HuH-7.5 (cell line): ENCODE measurements at regions not wholly inside any gene's neighbourhood (a gene's known extent, or its start where the extent isn't known, plus 50 kb on each side); places are given as distances from the start of the nearest gene placed in this dataset.
"Not testable (repeated sequence)": the region's sequence is repeated elsewhere in the genome, so short reads cannot be mapped to it uniquely, and the experiment has no call there.

Experiments used
- DNase-seq: peaks from one replicate; pipeline ENCODE4 v3.0.0; 2011; ENCODE audit warnings: low spot score

DNA sequence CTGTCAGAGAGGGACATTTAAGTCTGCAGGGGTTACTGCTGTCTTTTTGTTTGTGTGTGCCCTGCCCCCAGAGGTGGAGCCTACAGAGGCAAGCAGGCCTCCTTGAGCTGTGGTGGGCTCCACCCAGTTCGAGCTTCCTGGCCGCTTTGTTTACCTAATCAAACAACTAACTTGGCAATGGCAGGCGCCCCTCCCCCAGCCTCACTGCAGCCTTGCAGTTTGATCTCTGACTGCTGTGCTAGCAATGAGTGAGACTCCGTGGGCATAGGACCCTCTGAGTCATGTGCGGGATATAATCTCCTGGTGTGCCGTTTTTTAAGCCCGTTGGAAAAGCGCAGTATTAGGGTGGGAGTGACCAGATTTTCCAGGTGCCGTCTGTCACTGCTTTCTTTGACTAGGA lies 216.8 kb upstream of the CDKN2B start:
- DNase-seq = not testable (repeated sequence)

DNA sequence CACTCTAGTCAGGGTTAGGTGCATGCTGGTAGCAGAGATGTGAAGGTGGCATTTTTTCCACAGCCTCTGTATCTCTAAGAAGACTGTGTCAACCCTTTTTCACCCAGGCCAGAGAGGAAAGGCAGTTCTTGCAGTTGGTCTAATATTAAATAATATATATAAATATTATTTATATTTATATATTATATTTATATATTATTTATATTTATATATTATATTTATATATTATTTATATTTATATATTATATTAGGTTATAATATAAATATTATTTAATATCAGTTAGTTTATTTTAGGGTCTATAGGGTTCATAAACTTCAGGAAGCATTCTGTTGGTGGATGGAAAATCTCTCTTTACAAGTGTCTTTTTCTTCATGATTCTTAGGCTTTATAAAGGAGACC lies 218.6 kb upstream of the DMRTA1 start:
- no peak for DNase-seq

DNA sequence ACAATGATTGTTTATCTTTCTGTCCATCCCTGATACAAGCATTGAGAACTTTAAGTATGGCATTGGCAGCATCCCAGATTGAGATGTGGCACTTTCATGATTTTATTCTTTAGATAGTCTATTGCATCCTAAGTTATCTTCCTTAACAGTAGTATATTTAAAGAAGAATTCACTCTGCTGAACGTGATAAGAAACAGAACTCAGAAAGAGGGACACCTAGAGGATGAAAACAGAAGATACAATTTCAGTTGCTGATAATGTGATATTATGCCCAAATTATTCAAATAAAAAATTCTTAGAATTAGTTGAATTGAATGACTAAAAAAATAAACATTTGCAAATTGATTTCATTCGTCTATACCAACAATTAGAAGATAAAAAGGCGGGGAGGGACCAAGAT lies 218.1 kb upstream of the DMRTA1 start:
- no peak for DNase-seq

DNA sequence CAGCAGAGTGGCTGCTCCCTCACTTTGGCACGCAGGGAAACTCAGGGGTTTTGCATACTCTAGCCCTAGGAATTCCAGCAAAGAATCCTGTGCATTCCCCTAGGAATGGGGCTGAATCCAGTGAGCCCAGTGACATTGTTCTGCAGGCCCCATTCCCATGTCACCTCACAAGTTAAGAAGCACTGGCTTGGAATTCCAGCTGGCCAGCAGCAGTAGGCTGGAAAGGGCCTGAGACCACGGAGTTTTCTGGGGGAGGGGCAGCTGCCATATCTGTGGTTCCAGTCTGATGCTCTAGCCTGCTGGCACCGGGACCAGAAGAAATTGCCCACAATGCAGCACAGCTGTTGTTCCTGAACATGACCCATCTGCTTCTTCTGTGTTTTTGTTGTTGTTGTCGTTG lies 217.6 kb upstream of the DMRTA1 start:
- no peak for DNase-seq

DNA sequence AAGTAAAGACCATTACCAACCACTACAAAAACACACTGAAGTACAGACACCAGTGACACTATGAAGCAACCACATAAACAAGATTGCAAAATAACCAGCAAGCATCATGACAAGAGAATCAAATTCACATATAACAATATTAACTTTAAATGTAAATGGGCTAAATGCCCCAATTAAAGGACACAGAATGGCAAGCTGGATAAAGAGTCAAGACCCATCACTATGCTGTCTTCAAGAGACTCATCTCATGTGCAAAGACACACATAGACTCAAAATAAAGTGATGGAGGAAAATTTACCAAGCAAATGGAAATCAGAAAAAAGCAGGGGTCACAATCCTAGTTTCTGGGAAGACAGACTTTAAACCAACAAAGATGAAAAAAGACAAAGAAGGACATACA lies 215.3 kb upstream of the DMRTA1 start:
- not testable (repeated sequence) for DNase-seq

DNA sequence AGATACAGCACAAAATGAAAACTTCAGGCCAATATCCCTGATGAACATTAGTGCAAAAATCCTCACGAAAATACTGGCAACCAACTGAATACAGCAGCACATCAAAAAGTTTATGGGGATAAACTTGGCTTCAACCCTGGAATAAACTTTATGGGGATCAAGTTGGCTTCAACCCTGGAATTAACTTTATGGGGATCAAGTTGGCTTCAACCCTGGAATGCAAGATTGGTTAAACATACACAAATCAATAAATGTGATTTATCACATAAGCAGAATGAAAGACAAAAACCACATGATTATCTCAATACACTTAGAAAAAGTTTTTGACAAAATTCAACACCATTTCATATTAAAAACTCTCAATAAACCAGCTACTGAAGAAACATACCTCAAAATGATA lies 213.7 kb upstream of the DMRTA1 start:
- no peak for DNase-seq

DNA sequence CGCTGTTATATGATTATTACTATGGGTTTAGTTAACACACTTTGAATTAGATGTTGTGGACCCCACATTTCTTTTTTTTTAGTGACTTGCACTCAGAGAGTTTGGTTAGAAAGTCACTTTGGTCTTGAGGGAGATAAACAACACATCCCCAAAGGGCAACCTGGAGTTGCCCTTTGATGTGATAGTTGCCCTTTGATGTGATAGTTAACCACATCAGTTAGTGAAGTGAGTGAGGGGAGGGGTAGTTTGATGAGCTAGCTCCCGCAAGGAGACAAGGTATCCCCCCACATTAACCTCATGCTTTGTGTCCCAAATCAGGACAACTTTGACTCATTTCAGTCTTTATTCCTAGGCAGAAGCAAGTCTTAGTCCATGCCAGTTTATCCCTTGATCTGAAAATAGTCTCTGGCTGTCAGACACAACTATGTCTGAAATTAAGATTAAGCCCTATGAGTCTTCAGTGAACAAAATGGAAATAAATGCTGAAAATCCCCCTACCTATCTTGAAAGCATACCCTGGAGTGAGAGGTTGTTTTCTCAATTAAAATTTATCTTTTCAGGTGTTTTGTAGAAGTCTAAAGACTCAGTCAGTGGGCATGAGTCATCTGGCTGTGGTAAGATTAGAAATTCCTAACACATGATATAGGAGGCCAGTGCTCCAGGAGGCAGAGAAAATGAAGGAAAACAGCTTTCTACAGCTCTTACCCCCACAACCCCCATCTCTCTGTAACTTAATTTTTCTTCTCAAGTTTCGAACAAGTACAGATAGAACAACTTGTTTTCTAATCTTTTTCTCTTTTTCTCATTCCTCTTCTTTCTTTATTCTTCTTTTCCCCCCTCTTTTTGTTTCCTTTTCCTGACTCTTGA lies 208.9 kb upstream of the DMRTA1 start:
- DNase-seq = no peak

DNA sequence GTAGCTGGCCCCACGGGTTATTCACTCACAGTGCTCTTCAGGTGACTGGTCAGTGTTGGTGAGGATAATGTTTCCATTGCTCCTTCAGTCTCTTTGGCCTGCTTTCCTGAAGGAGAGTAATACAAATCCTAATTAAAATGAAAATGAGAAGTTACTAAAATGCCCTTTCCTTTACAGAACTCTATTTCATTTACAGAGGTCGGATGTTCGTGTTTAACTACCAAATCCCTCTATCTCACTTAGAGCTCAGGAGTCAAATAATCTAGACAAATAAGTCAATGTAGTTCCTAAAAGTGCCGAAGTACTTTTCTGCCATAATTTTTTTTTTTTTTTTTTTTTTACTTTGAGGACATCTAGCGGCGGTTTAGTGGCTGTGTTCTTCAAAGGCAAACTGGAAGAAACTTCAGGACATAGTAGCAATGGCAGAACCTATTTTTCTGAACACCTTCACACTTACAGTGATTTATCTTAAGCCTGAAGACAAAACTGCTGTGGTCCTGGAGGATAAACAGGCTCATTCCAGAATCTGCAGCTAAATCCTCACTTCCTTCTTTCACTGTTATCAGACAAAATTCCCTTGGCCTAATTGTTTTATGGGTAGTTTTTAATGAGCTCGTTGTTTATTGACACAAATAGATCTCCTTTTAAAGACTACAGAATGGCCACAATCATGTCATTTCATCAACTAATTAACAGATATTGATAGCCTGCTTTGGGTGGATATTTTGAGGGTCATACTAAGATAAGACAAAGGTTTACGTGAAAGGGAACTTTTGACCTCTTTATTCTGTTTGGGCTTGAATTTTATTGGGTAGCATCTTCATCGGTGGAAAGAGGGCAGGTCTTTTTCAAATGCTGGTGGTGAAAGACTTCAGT lies 207.6 kb upstream of the DMRTA1 start:
- no peak for DNase-seq

DNA sequence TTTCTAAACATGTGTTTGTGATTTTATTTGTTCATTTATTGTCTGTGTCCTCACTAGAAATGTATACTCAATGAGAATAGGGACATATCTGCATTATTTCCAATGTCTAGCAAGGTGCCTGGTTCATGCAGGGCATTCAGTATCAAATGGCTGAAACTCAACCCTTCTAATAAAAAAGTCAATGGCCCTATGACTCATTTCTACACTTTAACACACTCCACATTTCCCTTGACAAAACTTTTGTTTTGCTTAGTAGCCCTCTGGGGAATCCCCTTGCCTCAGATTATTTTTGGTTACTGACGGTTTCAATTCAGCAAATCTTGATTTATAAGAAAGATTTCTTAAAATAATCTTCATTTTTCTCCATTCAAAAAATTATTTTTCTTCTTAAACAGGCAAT lies 206.0 kb upstream of the DMRTA1 start:
- DNase-seq = no peak

DNA sequence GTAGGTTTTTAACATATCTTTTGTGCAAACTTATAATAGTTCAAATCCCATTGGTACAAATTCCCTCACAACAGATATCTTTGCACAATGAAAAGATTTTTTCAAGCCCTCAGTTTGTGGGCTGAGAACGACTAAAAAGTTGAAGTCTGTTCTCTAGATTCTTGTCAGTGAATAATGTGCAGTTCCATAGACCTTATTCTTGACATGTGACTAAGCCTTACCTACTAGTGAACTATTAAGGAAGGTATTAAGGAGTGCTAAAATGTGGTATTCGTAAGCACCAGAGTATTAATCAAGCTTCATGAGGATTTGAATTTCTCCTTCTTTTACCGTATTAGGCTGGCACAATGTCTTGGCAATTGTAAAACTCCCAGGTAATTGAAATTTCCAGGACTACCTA lies 205.6 kb upstream of the DMRTA1 start:
- DNase-seq = no peak

DNA sequence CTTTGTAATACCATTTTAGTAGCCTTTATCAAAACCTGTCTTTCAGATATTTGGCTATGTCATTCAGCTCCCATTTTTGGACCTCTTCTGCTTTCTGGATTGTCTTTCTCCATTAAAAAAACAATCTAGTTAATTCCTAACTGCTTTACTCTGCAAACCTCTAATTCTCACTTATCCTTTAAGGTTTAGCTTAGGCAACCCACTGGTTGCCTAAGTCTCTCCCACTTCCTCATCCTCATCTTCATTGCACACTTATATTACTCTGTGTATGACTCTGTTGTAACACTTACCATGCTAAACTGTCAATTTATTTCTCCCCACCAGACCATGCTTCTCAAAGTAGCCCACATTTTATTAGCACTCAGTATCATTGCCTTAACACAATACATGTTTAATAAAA lies 205.0 kb upstream of the DMRTA1 start:
- no peak for DNase-seq

DNA sequence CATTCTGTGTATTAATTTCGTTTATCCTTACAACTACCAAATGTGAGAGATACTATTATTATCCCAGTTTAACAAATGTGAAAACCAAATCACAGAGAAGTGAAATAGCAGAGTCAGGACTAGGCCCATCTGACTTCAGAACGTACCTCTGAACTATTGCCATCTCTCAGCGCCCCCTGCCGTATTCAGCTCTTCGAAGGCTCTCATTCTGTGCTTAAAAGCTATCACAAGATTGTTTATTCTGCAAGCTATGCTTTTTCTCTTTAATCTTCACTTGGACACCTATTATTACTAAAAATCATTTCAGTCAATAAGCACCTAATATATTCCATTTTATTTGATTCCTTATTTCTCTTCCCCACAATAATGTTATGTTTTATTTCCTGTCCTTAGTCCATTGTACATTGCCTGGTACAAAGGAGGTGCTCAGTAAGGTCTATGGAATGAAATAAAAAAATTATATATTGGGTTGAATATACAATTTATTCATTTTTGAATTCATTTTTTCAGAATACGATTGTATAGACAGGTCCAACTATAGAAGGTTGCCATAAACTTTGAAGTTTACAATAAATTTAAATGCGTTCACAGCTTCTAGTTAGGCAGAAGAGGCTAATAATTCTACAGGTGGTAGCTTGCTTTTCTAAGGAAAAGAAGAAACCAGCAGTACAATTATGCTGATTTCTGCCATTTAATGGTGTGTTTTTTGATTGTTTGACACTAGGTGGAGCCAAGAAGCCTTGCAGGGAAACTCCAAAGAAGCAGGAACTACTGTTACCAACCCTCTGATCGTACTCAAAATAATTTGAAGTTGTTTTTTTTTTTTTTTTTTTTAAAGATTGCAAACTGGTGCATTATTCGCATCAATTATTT lies 202.2 kb upstream of the DMRTA1 start:
- DNase-seq = no peak

DNA sequence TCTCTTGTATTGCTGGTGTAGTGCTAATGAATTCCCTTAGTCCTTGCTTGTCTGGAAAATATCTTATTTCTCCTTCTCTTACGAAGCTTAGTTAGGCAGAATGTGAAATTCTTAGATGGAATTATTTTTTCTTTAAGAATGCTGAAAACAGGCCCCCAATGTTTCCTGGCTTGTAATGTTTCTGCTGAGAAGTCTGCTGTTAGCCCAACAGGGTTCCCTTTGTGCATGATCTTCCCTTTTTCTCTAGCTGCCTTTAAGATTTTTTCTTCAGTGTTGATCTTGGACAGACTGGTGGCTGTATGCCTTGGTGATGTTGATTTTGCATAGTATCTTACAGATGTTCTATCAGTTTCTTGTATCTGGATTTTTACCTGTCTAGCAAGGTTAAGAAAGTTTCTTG lies 191.3 kb upstream of the DMRTA1 start:
- no peak for DNase-seq

DNA sequence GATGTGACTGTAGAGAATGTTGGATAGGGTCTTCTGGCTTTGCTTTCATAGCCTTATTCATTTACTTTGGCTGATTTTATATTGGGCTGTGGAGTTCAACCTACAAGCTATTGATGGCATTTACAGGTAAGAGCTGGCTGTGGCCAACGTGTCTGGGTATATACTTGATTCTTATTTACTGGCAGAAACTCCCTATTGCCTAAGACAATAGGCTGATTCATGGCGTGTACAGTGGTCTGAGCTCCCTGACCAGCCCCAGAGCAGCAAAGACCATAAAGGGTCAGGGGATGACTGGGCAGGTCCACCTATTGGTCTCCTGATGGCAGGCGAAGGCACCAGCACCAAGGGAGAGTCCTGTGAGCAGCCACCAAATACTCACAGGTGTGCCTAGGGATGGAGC lies 190.2 kb upstream of the DMRTA1 start:
- DNase-seq = no peak

DNA sequence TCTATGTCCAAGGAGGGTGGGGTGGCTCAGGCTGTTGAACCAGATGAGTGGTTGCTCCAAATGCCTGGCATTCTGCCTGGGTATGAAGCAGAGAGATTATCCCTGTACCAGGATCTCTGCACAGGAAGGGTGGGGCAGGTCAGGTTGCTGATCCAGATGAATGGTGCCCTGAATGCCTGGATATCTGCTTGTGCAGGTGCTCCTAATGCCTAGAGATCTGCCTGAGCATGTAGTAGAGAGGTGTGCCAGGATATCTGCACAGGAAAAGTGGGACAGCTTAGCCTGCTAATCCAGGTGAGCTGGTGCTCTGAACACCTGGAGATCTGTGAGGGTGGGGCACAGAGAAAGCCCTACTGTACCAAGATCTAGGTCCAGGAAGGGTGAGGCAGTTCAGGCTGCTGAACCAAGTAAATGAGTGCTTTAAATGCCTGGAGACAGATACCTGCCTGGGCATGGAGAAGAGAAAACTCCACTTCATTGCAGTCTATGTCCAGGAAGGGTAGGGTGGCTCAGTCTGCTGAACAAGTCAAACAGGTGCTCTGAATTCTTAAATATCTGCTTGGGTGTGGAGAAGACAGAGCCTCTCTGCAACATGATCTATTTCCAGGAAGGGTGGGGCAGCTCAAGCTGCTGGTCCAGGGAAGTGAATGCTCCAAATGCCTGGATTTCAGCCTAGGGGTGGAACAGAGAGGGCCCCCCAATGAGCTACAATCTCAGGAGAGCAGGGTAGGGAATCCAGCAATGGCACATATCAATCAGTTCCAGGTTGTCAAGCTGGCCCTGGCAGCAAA lies 189.4 kb upstream of the DMRTA1 start:
- DNase-seq = no peak

DNA sequence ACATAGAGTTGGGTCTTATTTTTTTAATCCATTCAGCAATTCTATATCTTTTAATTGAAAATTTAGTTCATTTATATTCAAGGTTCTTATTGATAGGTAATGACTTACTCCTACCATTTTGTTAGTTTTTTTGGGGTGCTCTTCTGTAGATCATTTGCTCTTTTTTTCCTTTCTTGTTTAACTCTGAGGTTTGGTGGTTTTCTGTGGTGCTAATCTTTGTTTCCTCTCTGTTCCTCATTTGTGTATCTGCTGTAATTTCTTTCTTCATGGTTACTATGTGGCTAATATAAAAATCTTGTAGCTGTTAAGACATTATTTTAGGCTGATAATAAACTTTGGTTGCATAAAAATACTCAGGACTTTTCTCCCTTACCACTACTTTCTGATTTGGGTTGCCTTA lies 181.6 kb upstream of the DMRTA1 start:
- DNase-seq = no peak

DNA sequence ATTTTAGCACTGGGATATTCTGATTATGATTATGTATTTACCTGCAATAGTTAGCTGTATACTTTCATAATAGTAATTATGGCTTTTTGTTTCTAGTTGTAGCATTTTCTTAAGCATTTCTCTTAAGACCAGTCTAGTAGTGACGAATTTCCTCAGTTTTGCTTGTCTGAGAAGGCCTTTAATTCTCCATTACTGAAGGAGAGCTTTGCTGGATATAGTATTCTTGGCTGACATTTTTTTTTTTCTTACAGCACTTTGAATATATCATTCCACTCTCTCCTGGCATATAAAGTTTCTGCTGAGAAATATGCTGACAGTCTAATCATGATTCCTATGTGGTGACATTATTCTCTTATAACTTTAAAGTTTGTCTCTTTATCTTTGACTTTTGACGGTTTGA lies 181.1 kb upstream of the DMRTA1 start:
- no peak for DNase-seq

DNA sequence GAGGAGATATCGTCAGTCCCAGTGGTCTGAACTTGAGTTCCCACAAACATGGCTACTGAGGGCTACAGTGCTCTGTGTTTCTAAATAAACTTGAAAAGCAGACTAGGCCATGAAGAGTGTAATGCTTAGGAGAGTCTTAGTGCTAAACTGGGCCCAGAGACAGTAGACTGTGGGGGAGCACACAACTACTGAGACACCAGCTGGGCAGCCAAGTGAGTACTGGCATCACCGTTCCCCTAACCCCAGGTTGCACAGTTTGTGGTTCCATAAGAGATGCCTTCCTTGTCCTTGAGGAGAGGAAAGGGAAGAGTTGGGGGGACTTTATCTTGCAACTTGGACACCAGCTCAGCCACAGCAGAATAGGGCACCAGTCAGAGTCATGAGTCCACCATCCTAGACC lies 172.1 kb upstream of the DMRTA1 start:
- DNase-seq = no peak

DNA sequence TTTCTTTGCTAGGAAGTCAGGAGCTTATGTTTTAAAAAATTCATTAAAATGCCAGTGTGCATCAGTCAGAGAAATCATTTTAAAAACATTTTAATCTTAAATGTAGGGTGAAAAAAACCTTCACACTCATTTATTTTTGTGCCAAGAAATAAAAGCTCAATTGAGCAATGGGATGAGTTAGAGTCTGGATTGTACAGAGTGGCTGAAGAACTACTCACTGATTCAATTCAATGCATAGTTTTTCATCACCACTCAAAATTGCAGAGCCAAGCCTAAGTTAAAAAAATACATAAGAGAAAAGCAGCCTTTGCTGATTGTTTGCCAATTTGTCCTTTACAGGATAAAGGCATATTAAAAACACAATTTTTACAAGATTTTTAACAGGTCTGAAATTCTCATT lies 168.2 kb upstream of the DMRTA1 start:
- no peak for DNase-seq

DNA sequence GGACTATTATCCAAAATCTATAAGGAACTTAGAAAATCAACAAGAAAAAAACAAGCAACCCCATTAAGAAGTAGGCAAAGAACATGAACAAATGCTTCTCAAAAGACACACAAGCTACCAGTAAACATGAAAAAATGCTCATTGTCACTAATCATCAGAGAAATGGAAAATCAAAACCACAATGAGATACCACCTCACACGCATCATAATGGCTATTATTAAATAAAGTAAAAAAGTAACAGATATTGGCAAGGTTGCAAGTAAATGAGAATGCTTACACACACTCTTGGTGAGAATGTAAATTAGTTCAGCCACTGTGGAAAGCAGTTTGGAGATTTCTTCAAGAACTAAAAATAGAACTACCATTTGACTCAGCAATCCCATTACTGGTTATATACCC lies 167.0 kb upstream of the DMRTA1 start:
- no peak for DNase-seq

DNA sequence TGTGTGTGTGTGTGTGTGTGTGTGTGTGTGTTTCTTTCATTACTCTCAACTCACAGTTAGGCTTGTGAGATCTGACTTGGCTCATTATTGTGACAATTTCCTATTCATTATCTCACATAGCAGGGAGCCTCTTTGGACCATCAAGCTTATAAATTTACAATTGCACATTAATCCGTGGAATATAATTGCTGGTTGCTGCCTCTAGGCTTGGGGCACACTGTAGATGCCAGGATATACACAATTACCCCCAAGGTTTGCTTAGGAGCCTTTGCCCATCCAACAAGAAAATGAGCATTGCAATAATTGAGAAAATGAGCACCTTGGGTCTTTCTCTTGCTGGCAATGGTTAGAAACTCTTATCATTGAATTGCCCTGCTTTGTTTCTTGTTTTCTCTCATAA lies 161.6 kb upstream of the DMRTA1 start:
- no peak for DNase-seq

DNA sequence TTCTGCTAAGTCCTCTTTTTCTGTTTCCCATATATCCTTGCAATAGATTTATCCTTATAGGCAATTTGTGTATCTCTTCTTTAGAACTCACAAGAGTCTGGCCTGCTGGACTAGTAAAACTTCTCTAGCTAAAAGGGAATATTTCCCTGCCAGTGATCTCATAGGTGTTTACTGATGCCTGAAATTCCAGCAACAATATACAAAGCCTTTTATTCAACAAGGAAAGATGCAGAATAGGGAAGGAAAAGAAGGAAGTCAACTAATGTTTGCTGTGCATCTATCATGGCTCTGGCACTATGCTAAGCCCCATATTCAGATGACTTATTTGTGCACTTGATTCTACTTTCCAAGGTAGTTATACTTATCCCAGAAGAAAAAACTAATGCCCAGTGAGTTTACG lies 160.0 kb upstream of the DMRTA1 start:
- no peak for DNase-seq
